Hematopoietic multipotent progenitor cell treated with erythropoietin and hydrocortisone succinate and interleukin-3 and kit ligand, for 8 days (in vitro differentiated cells): ENCODE measurements at regions not wholly inside any gene's neighbourhood (a gene's known extent, or its start where the extent isn't known, plus 50 kb on each side); places are given as distances from the start of the nearest gene placed in this dataset.

Experiments used
- DNase-seq: peaks from one replicate; pipeline ENCODE4 v3.0.0-alpha.2; 2015

DNA sequence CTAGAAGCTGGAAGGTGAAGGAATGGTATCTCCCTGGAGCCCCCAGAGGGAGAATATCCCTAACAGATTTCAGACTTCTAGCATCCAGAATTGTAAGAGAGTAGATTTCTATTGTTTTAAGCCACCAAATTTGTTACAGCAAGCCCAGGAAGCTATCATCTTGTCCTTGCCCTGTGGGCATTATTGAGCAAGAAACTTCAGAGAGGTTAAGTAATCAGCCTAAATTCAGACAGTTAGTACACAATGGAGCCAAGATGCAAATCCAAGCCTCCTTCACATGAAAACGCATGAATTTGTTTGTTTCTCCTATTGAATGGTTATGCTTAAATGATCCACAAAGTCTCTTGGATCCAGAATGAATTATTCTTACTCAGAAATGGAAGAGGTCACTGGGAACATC, 55.2 kb upstream of the TRIB2 start:
- DNase-seq: no peak

- no peak for DNase-seq
Measured at GRCh38 chr2:12663306-12664037, 53.3 kb upstream of the TRIB2 start.

DNA sequence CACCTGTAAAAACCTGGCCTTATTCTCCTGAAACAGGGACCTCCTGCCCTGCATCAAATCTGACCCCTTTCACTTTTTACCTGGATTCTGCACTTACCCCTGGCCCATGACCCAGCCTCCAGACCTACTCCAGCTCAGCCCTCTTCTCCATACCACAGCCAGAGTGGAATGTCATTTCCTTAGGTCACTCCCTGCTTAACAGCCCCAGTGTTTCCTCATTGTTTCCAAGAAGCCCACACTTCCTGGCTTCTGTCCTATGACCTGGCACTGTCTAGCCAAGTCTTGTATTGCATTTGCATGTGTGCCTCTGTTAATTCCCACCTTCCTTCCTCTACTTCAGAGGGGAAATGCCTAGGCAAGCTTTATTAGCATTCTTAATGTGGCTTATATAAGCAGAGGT, 51.4 kb upstream of the TRIB2 start:
- no peak for DNase-seq

GRCh38 chr2:12666445-12666844, 50.3 kb upstream of the TRIB2 start:
- DNase-seq: no peak
